SK-N-SH (cell line): ENCODE measurements at regions not wholly inside any gene's neighbourhood (a gene's known extent, or its start where the extent isn't known, plus 50 kb on each side); places are given as distances from the start of the nearest gene placed in this dataset.
A peak's percentile ranks its signal among the peaks of the same experiment; 100 is the strongest.

Source experiments
- CTCF ChIA-PET: fragments of 300-600, 350-600 bp; formaldehyde crosslinking; extraction: SDS; loops from one replicate; lab custom pipeline; 2021; lab: Yijun Ruan, JAX
- POLR2A ChIA-PET: fragments of 350-600 bp; sonication (Branson Sonifier 250); formaldehyde crosslinking; extraction: SDS; loops from one replicate; lab custom pipeline; 2020; ENCODE audit warnings: antibody characterized with exemption, inconsistent platforms; lab: Yijun Ruan, JAX
- DNase-seq: peaks from one replicate; pipeline ENCODE4 v3.0.0; 2012
- H2AFZ ChIP-seq: fragments of 200-600 bp; sonication (generic); 2 replicates; pipeline ENCODE4 v1.8.1; 2016; ENCODE audit warnings: antibody characterized with exemption, mild to moderate bottlenecking, low read depth
- H3F3A ChIP-seq: fragments of 200-600 bp; sonication (generic); replicated peaks from 2 replicates; pipeline ENCODE3; 2016; ENCODE audit warnings: antibody characterized with exemption, mild to moderate bottlenecking; ENCODE audit not compliant: insufficient read depth
- H3K27ac ChIP-seq, 2 experiments: fragments of 200-500 bp in 1 of 2; fragments of 200-600 bp in 1 of 2; sonication (Bioruptor generic) in 1 of 2; sonication (generic), shearing (Covaris generic) in 1 of 2; 2 replicates each; pipeline versions ENCODE4 v1.5.1 to v1.6.1; 2014 to 2016; ENCODE audit warnings: low read depth in 2 of 2, inconsistent platforms in 1 of 2, low read length in 1 of 2, mild to moderate bottlenecking in 1 of 2, mixed read lengths in 1 of 2
- H3K27me3 ChIP-seq: fragments of 200-600 bp; sonication (generic), shearing (Covaris generic); 2 replicates; pipeline ENCODE4 v1.6.1; 2016; ENCODE audit warnings: mixed run types; ENCODE audit not compliant: insufficient read depth
- H3K36me3 ChIP-seq, 2 experiments: fragments of 200-500 bp in 1 of 2; fragments of 200-600 bp in 1 of 2; sonication (Bioruptor generic) in 1 of 2; sonication (generic) in 1 of 2; replicated peaks in 1 of 2; 2 replicates each; pipeline versions ENCODE3 to v1.5.1; 2014 to 2016; ENCODE audit warnings: low read length in 1 of 2, mild to moderate bottlenecking in 1 of 2; ENCODE audit not compliant: insufficient read depth in 2 of 2, control insufficient read depth in 1 of 2
- H3K4me1 ChIP-seq, 2 experiments: fragments of 200-500 bp in 1 of 2; fragments of 200-600 bp in 1 of 2; sonication (Bioruptor generic) in 1 of 2; sonication (generic), shearing (Covaris generic) in 1 of 2; 2 replicates each; pipeline versions ENCODE4 v1.5.1 to v1.6.1; 2014 to 2016; ENCODE audit warnings: low read depth in 1 of 2, low read length in 1 of 2, mixed run types in 1 of 2; ENCODE audit not compliant: insufficient read depth in 2 of 2, control insufficient read depth in 1 of 2
- H3K4me2 ChIP-seq: fragments of 200-600 bp; sonication (generic), shearing (Covaris generic); 2 replicates; pipeline ENCODE4 v1.6.1; 2017; ENCODE audit warnings: mixed run types
- H3K4me3 ChIP-seq, 2 experiments: fragments of 200-500 bp in 1 of 2; fragments of 200-600 bp in 1 of 2; sonication (Bioruptor generic) in 1 of 2; sonication (generic), shearing (Covaris generic) in 1 of 2; 2 replicates each; pipeline versions ENCODE4 v1.5.1 to v1.8.1; 2014 to 2016; ENCODE audit warnings: low read depth in 2 of 2, inconsistent platforms in 1 of 2, low read length in 1 of 2, mild to moderate bottlenecking in 1 of 2, mixed read lengths in 1 of 2, moderate library complexity in 1 of 2
- H3K79me2 ChIP-seq: fragments of 200-600 bp; sonication (generic); 2 replicates; pipeline ENCODE4 v1.8.1; 2017; ENCODE audit warnings: mild to moderate bottlenecking; ENCODE audit not compliant: insufficient read depth
- H3K9ac ChIP-seq: fragments of 200-600 bp; sonication (generic); 2 replicates; pipeline ENCODE4 v1.6.1; 2017; ENCODE audit warnings: mixed run types
- H3K9me2 ChIP-seq: fragments of 200-600 bp; sonication (generic); 2 replicates; pipeline ENCODE4 v1.6.1; 2017; ENCODE audit warnings: mixed run types
- H3K9me3 ChIP-seq: fragments of 200-600 bp; sonication (generic); 2 replicates; pipeline ENCODE4 v1.6.1; 2017; ENCODE audit warnings: mixed run types, mild to moderate bottlenecking, moderate library complexity
- H4K20me1 ChIP-seq: fragments of 200-600 bp; sonication (generic); 2 replicates; pipeline ENCODE4 v1.6.1; 2017; ENCODE audit warnings: mild to moderate bottlenecking, mixed run types; ENCODE audit not compliant: insufficient read depth
- CHD2 ChIP-seq: fragments of 150-350 bp; IDR thresholded peaks from 2 replicates; pipeline ENCODE4 v1.6.1; 2018; ENCODE audit warnings: low read length; ENCODE audit not compliant: partially characterized antibody
- CTCF ChIP-seq: fragments of 200-600 bp; sonication (generic); IDR thresholded peaks from 2 replicates; pipeline ENCODE4 v1.6.1; 2017; ENCODE audit warnings: antibody characterized with exemption, mild to moderate bottlenecking, moderate library complexity
- ELF1 ChIP-seq: IDR thresholded peaks from 2 replicates; pipeline ENCODE4 v1.4.0; 2012
- EZH2phosphoT487 ChIP-seq: fragments of 200-600 bp; sonication (generic); IDR thresholded peaks from 2 replicates; pipeline ENCODE4 v1.6.1; 2017; ENCODE audit warnings: low read depth, mixed run types, mild to moderate bottlenecking, antibody characterized with exemption, moderate library complexity, borderline replicate concordance
- FOSL2 ChIP-seq: IDR thresholded peaks from 2 replicates; pipeline ENCODE4 v1.4.0; 2012; ENCODE audit warnings: low read depth, mild to moderate bottlenecking, moderate library complexity, borderline replicate concordance
- GABPA ChIP-seq: IDR thresholded peaks from 2 replicates; pipeline ENCODE4 v1.4.0; 2012; ENCODE audit warnings: low read depth, mild to moderate bottlenecking
- IRF3 ChIP-seq: fragments of 150-350 bp; IDR thresholded peaks from 2 replicates; pipeline ENCODE4 v1.6.1; 2016; ENCODE audit warnings: mild to moderate bottlenecking, low read depth, low read length
- MEF2A ChIP-seq: IDR thresholded peaks from 2 replicates; pipeline ENCODE4 v1.4.0; 2012; ENCODE audit warnings: low read depth, borderline replicate concordance
- MXI1 ChIP-seq: IDR thresholded peaks from 2 replicates; pipeline ENCODE4 v1.6.1; 2012; ENCODE audit warnings: mild to moderate bottlenecking, low read depth, low read length, improper control_type of control experiment
- RCOR1 ChIP-seq: fragments of 150-350 bp; IDR thresholded peaks from 2 replicates; pipeline ENCODE4 v1.6.1; 2017; ENCODE audit warnings: antibody characterized with exemption, low read length
- REST ChIP-seq: IDR thresholded peaks from 2 replicates; pipeline ENCODE4 v1.6.1; 2012; ENCODE audit warnings: mild to moderate bottlenecking, low read depth, low read length, moderate library complexity
- RFX5 ChIP-seq: IDR thresholded peaks from 2 replicates; pipeline ENCODE4 v1.6.1; 2012; ENCODE audit warnings: mild to moderate bottlenecking, improper control_type of control experiment, low read length
- RXRA ChIP-seq: IDR thresholded peaks from 2 replicates; pipeline ENCODE4 v1.4.0; 2012; ENCODE audit warnings: low read depth, mild to moderate bottlenecking, borderline replicate concordance
- SIN3A ChIP-seq: IDR thresholded peaks from 2 replicates; pipeline ENCODE4 v1.6.1; 2012; ENCODE audit warnings: low read depth, mild to moderate bottlenecking, low read length, moderate library complexity, borderline replicate concordance
- TCF12 ChIP-seq: IDR thresholded peaks from 2 replicates; pipeline ENCODE4 v1.4.0; 2012
- TEAD4 ChIP-seq: IDR thresholded peaks from 2 replicates; pipeline ENCODE4 v1.4.0; 2012; ENCODE audit warnings: mild to moderate bottlenecking, borderline replicate concordance; ENCODE audit not compliant: insufficient read depth
- USF1 ChIP-seq: IDR thresholded peaks from 2 replicates; pipeline ENCODE4 v1.4.0; 2012; ENCODE audit warnings: low read depth, borderline replicate concordance
- USF2 ChIP-seq: fragments of 150-350 bp; IDR thresholded peaks from 2 replicates; pipeline ENCODE4 v1.6.1; 2017; ENCODE audit warnings: antibody characterized with exemption, low read length, low read depth, borderline replicate concordance
- YY1 ChIP-seq: IDR thresholded peaks from 2 replicates; pipeline ENCODE4 v1.4.0; 2012; ENCODE audit warnings: low read depth, mild to moderate bottlenecking
- ZBTB33 ChIP-seq: IDR thresholded peaks from 2 replicates; pipeline ENCODE4 v1.4.0; 2012; ENCODE audit warnings: low read depth, borderline replicate concordance

GRCh38 chr3:148510116-148510515, 187.6 kb upstream of the AGTR1 start:
- CTCF ChIA-PET = no interaction called here
- TF ChIP-seq REST (no peak), USF2 (no peak), EZH2phosphoT487 (no peak), TEAD4 (no peak), MEF2A (no peak), IRF3 (no peak), CTCF (no peak), RCOR1 (no peak), RXRA (no peak), RFX5 (no peak), YY1 (no peak), FOSL2 (no peak), SIN3A (no peak), GABPA (no peak), TCF12 (no peak), ELF1 (no peak), ZBTB33 (no peak), CHD2 (no peak), MXI1 (no peak), USF1 (no peak)

More at GRCh38 chr3:148510116-148510515, 187.6 kb upstream of the AGTR1 start:
- POLR2A ChIA-PET = no interaction called here
- H3K9ac ChIP-seq = no peak overlapping the region
- no peaks in the 10 kb centered on the region for H3K36me3 ChIP-seq
- no peaks in the 10 kb centered on the region; the same call in 1 of the 2 replicates for H3K9me2 ChIP-seq
- no peaks in the 10 kb centered on the region for H3K79me2 ChIP-seq
- no peaks in the 10 kb centered on the region for H3K27me3 ChIP-seq
- peaks cover 12% of the 10 kb centered on the region for H3F3A ChIP-seq
- H2AFZ ChIP-seq = peak overlapping the region; percentile 31; the same call in 1 of the 2 replicates
- no peak overlapping the region for H3K4me3 ChIP-seq
- no peaks in the 10 kb centered on the region for H4K20me1 ChIP-seq
- no peak overlapping the region for H3K4me2 ChIP-seq
- no peak overlapping the region for H3K27ac ChIP-seq
- DNase-seq = no peak
- no peaks in the 10 kb centered on the region; the same call in 1 of the 2 replicates for H3K9me3 ChIP-seq
- peaks cover 0 to 4% of the 10 kb centered on the region in 2 experiments; a peak in 3 of 4 replicates for H3K4me1 ChIP-seq
